ENCODE measurements at regions not wholly inside any gene's neighbourhood (a gene's known extent, or its start where the extent isn't known, plus 50 kb on each side); places are given as distances from the start of the nearest gene placed in this dataset.

- Histone ChIP-seq H3K36me3 (ENCODE audit: insufficient read depth) (no peaks in the 10 kb centered on the region), H3K79me2 (ENCODE audit: insufficient read depth, low read depth) (no peaks in the 10 kb centered on the region), H3K27me3 (ENCODE audit: insufficient read depth, low read depth) (no peaks in the 10 kb centered on the region), H2AFZ (ENCODE audit: low read depth) (no peak overlapping the region), H3K27ac (no peak overlapping the region), H3K4me1 (ENCODE audit: low read depth, poor library complexity, severe bottlenecking) (peaks cover 10% of the 10 kb centered on the region), H3K4me2 (no peak overlapping the region), H3K9ac (no peak overlapping the region), H3K4me3 (IDR thresholded peaks at IDR 0.05; ENCODE audit: insufficient read depth, low read depth, low read length) (no peak overlapping the region), H4K20me1 (ENCODE audit: insufficient read depth) (no peaks in the 10 kb centered on the region)
- no peak for TF ChIP-seq CTCF (conservative IDR thresholded peaks at IDR 0.05; ENCODE audit: low read depth, low read length)
Observed at GRCh38 chr2:38178119-38178518, 102.2 kb upstream of the CYP1B1 start.

GRCh38 chr2:38176619-38177021 is 100.7 kb upstream of the CYP1B1 start:
- no peak overlapping the region for H2AFZ ChIP-seq (ENCODE audit: low read depth)
- no peak overlapping the region for H3K4me3 ChIP-seq (IDR thresholded peaks at IDR 0.05; ENCODE audit: insufficient read depth, low read depth, low read length)
- H3K79me2 ChIP-seq (ENCODE audit: insufficient read depth, low read depth): no peaks in the 10 kb centered on the region
- H3K4me1 ChIP-seq (ENCODE audit: low read depth, poor library complexity, severe bottlenecking): peaks cover 10% of the 10 kb centered on the region
- no peak overlapping the region for H3K9ac ChIP-seq
- no peak overlapping the region for H3K27ac ChIP-seq
- no peak for TF ChIP-seq CTCF (conservative IDR thresholded peaks at IDR 0.05; ENCODE audit: low read depth, low read length)
- H3K4me2 ChIP-seq: no peak overlapping the region
- no peaks in the 10 kb centered on the region for H3K36me3 ChIP-seq (ENCODE audit: insufficient read depth)
- H4K20me1 ChIP-seq (ENCODE audit: insufficient read depth): no peaks in the 10 kb centered on the region
- no peaks in the 10 kb centered on the region for H3K27me3 ChIP-seq (ENCODE audit: insufficient read depth, low read depth)

GRCh38 chr2:38174646-38175423 is 98.9 kb upstream of the CYP1B1 start:
- Histone ChIP-seq H3K27ac (no peak overlapping the region), H3K4me2 (no peak overlapping the region), H2AFZ (ENCODE audit: low read depth) (no peak overlapping the region), H3K36me3 (ENCODE audit: insufficient read depth) (no peaks in the 10 kb centered on the region), H3K9ac (no peak overlapping the region), H4K20me1 (ENCODE audit: insufficient read depth) (no peaks in the 10 kb centered on the region), H3K27me3 (ENCODE audit: insufficient read depth, low read depth) (no peaks in the 10 kb centered on the region), H3K4me1 (ENCODE audit: low read depth, poor library complexity, severe bottlenecking) (peaks cover 11% of the 10 kb centered on the region), H3K4me3 (IDR thresholded peaks at IDR 0.05; ENCODE audit: insufficient read depth, low read depth, low read length) (no peak overlapping the region), H3K79me2 (ENCODE audit: insufficient read depth, low read depth) (no peaks in the 10 kb centered on the region)
- TF ChIP-seq CTCF (conservative IDR thresholded peaks at IDR 0.05; ENCODE audit: low read depth, low read length): no peak

GRCh38 chr2:38174131-38174530 is 98.2 kb upstream of the CYP1B1 start:
- TF ChIP-seq CTCF (conservative IDR thresholded peaks at IDR 0.05; ENCODE audit: low read depth, low read length): no peak
- Histone ChIP-seq H3K4me1 (ENCODE audit: low read depth, poor library complexity, severe bottlenecking) (peaks cover 18% of the 10 kb centered on the region), H3K79me2 (ENCODE audit: insufficient read depth, low read depth) (no peaks in the 10 kb centered on the region), H2AFZ (ENCODE audit: low read depth) (no peak overlapping the region), H3K9ac (no peak overlapping the region), H4K20me1 (ENCODE audit: insufficient read depth) (no peaks in the 10 kb centered on the region), H3K36me3 (ENCODE audit: insufficient read depth) (no peaks in the 10 kb centered on the region), H3K27me3 (ENCODE audit: insufficient read depth, low read depth) (no peaks in the 10 kb centered on the region), H3K4me2 (no peak overlapping the region), H3K27ac (no peak overlapping the region), H3K4me3 (IDR thresholded peaks at IDR 0.05; ENCODE audit: insufficient read depth, low read depth, low read length) (no peak overlapping the region)
